Kidney glomerular epithelial cell (primary cell): ENCODE measurements at regions not wholly inside any gene's neighbourhood (a gene's known extent, or its start where the extent isn't known, plus 50 kb on each side); places are given as distances from the start of the nearest gene placed in this dataset.
"Not testable (repeated sequence)": the region's sequence is repeated elsewhere in the genome, so short reads cannot be mapped to it uniquely, and the experiment has no call there.

ENCODE experiments used
- DNase-seq: peaks from one replicate; lab custom pipeline; 2025; lab: John Stamatoyannopoulos, UW

DNA sequence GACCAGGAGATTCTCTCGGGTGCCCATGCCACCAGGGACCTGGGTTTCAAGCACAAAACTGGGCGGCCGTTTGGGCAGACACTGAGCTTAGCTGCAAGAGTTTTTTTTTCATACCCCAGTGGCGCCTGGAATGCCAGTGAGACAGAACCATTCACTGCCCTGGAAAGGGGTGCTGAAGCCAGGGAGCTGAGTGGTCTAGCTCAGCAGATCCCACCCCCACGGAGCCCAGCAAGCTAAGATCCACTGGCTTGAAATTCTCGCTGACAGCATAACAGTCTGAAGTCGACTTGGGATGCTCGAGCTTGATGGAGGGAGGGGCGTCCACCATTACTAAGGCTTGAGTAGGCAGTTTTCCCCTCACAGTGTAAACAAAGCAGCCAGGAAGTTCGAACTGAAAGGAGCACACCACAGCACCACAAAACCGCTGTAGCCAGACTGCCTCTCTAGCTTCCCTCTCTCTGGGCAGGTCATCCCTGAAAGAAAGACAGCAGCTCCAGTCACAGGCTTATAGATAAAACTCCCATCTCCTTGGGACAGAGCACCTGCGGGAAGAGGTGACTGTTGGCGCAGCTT, 157.7 kb downstream of the GIPC2 start:
- not testable (repeated sequence) for DNase-seq

DNA sequence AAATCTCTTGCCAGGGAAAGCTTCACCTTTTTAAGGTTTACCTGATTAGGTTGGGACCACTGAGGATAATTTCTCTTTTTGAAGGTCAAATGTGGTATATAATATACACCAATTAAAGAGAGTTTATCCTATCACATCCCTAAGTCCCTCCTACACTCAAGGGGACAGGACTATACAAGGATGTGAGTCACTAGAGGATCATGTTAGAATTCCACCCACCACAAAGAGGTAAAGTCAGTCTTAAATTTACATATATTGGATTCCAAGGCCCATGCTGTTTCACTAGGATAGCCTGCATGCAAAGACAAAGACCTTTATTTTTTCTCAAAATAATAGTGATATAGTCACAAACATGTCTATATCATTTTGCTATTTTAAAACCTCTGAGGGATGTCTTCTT, 164.4 kb downstream of the GIPC2 start:
- no peak for DNase-seq

DNA sequence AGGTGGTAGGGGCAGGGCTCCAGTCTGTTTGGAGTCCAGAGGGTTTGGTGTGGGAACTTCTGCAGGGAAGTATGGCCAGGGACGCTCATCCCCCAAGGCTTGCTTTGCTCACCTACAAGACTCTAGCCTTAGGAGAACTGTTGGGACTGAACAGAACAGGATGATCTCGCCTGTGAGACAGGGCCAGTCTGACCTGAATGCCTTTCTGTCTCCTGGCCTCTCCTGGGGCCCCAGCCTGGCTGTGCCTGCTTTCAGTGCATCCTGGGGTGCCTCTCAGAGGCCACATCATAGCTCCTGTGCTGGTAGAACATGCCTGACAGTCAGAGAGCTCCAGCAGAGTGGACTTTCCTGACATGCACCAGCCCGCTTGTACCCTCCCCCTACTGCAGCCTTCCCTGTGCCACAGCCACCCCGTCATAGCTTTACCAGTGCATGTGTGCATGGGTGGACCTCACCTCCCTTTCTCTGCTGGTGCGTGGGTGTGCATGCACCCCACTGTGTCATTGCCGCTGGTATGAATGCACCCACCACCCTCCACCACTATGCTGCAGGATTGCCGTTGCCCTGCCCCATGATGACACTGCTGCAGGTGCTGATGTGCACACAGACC, 165.8 kb downstream of the GIPC2 start:
- DNase-seq = no peak

DNA sequence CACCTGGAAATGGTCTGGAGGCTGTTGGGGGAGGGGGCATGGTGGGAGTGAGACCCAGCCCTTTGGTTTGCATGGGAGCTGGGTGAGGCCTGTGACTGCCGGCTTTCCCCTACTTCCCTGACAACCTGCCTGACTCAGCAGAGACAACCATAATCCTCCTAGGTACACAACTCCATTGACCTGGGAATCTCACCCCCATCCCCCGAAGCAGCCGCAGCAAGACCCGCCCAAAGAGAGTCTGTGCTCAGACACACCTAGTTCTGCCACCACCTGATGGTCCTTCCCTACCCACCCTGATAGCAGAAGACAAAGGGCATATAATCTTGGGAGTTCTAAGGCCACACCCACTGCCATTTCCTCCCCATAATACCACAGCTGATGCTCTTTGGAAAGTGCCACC, 168.6 kb downstream of the GIPC2 start:
- DNase-seq = no peak

DNA sequence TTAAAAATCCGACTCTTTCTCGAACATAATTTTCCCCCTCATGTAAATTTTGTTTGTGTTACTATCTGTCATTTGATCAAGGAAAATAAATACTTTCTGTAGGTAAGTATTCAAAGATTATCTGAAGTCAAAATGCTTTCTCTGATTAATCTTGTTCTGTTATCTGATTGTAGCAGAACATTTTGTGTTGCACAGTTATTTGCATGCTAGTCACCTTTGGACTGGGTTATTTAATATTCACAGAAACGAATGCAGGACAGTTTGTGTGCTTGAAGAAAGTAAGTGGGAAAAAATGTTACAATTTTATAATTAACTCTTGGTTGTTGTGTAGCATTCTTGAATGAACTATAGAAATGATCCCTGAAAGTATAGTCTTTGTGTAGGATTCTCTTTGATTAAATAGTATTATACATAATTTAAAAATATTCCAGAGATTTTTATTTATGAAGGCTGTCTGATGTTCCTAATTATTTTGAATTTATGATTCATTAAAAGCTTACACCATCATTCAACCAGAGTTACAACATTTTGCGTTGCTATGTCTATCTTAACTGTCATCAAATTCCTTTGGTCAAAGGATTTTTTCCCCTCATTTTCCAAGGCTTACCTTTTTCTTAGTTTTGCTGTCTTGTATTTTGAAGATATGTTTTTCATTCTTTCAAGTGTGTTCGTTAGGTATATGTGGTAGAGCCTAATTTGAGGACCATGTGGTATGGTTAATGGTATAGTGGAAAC, 176.6 kb downstream of the GIPC2 start:
- DNase-seq = no peak

DNA sequence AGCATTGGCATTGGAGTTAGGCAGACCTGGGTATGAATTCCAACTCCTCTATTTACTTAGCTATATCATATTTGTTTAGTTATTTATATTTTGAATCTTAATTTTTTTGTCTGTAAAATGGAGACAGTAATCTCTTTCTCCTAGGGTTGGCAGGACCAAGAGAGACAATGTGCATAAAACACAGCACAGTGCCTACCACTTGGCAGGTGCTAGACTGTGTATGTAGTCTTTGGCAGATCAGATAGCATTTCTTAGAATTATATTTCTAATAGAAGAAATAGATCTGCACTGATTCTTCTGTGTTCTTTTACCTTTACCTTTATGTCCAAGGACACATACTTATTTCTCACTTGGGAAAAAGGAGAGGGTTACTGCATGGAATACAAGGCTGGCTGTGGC, 177.2 kb downstream of the GIPC2 start:
- no peak for DNase-seq

DNA sequence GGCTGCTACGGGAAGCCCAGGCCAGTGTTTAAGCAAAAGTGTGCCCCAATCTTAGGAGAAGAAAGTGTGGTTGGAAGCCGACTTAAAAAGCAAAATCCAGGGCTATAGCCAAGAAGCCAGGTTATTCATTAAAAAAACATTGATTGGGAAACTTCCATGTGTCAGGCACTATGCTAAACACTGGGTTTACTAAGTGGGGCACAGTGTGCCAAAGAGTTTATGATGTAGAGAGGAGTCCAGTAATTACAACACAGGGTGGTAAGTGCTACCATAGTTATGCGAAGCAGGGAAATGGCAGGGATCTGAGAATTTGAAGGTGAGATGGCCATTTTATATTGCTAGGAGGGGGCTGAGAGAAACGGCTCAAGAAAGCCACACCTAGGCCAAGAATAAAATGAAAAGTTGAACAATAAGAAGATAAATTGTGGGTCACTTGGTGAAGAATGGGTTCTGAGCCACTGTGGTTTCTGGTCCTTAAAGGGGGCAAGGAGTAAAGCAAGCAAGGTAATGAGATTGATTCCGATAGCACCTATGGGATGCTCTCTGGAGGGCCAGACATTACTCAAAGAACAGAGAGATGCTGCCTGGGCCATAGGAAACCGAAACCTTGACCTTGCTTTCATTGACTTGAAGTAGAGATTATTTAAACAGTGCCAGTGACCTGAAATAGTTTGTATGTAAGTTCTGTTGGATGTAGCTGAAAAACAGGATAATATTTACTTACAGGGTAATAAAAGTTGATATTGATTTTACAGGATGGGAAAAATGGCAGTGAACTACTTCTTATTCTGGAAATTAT, 177.8 kb downstream of the GIPC2 start:
- no peak for DNase-seq

DNA sequence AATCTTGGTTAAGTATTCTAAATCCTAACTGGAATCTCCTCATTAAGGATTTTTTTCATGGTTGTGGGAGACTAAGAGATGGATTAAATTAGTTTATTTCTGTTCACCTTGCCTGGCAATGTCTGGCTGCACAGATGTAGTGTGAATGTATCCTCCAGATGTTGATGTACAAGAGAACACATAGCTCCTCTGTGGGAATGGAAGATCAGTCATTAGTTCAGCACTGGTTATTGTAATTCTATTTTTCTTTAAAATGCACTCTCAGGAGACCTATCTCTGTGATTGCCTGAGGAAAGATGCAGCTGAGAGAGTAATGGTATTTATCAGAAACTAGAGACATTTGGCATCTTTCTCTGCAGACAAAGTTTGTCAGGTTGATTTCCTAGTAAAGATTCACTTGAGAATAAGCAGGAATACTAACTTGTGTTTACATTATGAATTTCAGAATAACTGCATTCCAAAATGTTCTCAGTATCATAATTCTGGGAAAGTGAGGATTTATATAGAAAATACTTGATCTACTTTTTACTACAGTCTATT, 178.6 kb downstream of the GIPC2 start:
- DNase-seq = no peak

DNA sequence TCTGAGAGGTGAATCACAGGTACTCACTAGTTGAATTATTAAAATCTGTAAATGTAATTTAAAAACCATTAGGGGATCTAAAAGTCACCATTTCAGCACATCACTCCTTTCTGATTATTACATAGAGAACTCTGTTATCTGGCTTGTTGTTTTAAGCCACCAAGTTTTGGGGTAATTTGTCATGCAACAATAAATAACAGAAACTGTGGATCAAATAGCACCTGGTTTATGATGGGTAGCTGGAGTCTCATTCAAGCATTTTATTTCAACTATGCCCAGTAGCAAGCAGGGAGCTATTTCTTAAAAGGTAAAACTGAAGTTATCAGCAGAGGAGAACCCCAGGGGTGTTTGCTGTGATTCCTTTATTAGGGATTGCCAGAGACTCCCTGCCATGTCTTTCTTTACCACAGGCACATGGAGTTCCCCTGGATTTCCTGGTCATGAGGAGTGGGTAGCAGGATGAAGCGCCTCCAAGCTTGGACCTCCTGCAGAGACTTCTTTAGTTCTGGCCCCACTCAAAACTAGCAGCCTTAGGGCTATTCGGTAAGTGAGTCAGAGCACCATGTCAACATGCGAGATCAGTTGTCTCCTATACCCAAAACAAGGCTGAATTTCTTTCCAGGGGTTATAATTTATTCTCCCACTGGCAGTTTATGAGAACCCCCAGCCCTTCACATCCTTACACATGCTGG, 179.2 kb downstream of the GIPC2 start:
- no peak for DNase-seq

DNA sequence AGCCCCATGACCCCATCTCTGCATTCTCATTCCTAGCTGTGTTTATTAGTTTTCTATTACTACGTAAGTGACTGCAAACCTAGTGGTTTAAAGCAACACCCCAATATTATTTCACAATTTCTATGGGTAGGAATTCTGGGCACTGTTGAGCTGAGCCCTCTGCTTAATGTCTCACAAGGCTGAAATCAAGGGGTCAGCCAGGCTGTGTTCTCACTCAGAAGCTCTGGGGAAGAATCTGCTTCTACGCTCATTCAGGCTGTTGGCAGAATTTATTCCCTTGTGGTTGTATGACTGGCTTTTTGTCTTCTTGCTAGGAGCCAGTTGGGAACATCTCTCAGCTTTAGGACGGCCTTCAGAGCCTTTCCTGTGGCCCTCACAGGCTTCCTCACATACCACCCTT, 181.0 kb downstream of the GIPC2 start:
- no peak for DNase-seq

DNA sequence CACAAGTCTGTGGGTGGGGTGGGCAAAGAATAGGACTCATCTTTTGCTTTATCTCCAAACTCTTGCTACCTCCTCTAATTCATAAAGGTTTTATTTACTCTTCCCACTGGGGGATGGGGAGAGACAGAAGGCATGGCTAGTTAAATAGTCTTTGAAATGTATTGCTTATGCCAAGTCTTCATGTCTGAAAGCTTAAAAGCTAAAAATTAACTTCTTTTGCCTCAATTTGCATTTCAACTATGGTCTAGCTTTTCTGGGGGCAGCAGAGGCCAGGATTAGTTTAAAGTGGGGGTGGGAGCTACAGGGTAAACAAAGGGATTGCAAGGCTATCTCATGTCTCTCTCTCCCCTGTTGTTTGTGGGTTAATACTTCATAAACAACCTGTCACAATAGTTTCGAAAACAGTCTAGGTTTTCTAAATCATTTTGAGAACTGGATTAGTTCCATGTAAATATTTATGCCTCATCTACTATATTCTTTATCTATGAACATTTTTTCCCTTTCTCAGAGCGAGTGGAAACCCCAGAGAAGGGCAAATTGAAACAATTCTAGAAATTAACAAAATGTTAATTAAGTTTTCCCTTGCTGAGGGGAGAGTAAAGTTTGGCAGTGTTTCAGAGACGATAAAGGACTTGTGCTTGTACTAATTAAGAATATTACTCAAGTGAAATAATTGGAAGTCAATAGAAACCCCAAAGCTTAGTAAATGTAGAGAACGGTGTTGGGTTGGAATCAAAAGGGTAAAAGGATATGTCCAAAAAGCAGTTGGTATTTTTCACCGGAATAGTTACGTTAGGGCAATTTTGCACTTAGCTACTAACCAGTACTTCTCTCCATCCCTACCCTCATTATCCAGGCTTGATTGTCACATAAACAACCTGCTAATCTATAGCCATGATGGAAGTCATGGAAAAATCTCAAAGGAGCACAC, 182.2 kb downstream of the GIPC2 start:
- DNase-seq = no peak

DNA sequence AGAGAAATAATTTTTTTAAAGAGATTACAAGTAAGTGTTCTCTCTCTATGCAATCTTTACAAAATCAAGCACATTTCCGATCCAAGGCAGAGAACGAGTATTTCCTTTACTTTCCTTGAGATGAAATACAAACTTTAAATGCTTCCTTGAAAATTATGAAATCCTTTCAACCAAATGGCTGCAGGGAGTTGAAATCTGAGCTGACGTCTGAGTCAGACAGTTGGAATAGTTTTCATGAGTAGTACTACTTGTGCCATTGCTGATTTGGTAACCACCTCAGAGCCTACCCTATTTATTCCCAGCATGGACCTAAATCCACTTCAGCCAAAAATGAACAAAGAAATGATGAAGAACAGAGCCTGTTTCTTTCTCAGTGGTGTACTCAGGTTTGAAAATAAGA, 183.6 kb downstream of the GIPC2 start:
- no peak for DNase-seq

DNA sequence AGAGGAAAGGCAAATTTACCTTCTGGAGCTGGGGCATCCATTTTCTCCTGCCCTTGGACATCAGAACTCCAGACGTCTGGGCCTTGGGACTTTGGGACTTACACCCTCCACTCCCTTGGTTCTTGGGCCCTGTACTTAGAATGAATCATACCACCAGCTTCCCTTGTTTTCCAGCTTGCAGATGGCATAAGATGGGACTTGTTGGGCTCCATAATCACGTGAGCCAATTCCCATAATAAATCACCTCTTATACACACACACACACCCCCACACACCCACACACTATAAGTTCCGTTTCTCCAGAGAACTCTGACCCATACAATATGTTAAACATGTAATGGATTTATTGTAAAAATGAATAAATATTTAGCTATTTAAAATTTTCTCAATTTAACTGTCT, 185.7 kb downstream of the GIPC2 start:
- DNase-seq = no peak

DNA sequence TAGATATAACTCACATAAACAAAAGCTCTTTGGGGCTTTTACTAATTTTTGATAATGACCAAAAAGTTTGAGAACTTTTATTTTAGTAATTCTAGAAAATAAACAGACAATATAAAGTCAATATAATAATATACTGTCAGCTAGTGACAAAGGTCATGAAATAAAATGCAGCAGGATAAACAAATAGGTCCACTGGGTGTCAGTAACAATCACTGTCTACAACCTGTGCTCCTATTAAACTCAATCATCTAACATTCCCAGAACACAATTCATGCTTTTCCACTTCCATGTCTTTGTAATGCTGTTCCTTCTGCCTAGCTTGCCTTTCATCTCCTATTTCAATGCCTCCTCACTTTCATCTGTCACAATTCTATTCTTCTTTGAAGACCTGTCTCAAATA, 186.1 kb downstream of the GIPC2 start:
- no peak for DNase-seq

DNA sequence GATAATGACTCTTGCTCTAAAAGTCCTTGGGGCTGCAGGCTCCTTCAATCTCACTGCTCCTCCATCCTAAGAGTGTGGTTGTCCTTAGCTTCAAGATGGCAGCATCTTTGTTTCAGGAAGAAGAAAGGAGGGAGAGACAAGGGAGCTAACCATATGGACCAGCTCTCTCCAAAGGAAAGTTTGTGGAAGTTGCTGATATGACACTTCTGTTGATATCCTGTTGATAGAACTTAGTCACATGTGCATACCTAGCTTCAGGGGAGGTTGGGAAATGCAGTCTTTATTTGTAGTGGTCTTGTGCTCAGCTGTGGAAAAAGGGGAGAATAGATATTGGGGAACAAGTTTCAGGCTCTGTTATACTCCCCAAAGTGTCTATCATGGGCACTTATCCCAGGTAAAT, 186.9 kb downstream of the GIPC2 start:
- no peak for DNase-seq

DNA sequence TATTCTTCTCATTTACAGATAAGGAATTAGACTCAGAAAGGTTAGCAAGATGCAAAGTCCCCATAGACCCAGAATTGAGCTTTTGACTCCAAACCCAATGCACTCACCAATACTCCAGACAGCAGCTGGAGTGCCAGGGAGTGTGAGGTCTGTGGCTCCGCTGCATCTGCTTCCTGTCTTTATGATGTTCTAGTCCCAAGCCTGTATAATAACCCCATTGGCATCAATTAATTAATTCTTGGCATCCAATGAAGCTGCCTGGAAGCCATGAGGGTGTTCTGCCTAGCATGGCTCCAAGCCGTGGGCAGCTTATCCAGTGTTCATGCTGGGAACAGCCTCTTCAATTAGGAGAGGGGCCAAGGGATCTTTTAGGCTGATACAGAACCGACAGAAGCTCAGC, 188.7 kb downstream of the GIPC2 start:
- no peak for DNase-seq

DNA sequence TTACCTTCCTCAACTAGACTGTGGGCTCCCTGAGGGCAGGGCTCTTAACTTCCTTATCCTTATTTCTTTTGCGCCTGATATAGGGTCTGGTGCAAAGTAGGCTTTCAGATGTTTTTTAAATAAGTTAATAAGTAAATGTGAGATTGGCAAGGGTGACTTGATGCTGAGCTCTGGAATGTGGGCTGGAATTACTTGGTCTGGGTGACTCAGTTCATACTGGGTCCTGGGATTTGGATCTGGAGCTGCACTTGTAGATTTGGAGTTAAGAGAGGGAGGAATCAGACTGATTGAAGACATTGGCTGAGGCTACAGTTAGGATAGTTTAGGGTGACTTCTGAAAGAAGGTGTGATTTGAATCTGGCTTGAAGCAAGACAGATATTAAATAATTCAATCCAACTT, 190.9 kb downstream of the GIPC2 start:
- peak; percentile 29 for DNase-seq

DNA sequence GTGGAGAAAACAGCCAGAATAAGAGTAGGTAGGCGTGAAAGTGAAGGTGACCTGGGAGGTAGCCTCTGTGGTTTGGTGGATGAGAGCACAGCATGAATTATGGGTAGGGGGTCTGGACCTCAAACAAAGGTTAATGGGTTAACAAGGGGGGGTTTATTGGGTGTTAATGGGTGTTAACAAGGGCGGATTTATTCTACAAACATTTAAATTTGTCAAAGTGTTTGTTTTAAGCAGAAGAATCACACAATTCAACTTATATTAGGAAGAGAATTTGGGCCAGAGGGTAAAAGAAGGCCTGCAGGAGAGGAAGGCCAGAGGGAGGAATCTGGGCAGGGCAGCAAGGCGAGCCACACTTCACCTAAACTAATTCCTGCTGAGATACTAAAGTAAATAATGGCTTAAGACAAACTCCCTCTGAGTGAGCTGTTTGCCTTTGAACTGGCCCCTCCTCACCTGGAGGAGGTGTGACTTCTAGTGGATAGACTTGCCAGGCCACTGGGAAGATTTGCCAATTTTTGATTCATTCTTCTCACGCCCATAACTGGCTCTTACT, 191.7 kb downstream of the GIPC2 start:
- DNase-seq = no peak

DNA sequence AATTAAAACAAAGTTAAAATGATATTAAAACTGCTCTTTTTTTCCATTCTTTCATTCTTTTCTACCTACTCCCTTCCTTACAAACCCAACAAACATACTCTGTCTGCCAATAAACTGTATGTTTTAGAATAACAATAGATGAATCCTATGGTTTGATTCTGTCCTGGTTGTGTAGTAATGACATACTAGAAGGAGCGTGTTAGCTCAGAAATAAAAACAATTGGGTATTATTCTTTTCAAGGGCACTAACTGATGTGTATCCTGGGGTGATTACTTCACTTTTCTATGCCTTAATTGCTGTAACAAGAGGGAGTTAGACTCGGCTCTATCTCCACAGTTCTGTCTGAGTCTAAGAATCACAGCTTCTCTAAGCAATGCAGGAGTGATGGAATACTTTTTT, 194.4 kb downstream of the GIPC2 start:
- no peak for DNase-seq

DNA sequence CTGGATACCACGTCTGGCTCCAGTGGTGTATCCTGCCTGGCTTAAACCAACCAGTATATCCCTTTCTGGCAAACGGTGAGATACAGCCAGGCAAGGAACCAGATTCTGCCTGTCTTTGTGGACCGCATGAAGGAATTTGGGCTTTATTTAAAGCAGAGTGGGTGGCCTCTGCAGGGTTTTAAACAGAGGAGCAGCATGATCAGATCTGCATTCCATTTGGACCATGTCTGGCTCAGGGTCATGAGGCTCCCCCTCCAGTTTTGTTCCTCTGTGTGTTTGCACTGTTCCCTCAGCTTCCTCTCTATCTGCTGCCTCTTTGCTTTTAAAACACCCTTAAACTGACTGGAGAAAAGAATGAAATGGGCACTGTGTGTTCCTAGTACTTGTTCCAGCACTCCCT, 195.0 kb downstream of the GIPC2 start:
- no peak for DNase-seq

DNA sequence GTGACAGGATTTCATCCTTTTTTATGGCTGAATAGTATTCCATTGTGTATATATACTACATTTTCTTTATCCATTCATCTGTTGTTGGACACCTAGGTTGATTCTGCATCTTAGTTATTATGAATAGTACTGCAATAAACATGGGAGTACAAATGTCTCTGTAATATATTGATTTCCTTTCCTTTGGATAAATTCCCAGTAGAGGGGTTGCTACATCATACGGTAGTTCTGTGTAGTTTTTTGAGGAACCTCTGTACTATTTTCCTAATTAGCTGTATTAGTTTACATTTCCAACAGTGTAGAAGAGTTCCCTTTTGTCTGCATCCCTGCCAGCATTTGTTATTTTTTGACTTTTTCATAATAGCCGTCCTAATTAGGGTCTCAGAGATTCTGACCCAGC, 201.3 kb downstream of the GIPC2 start:
- no peak for DNase-seq
